K562 (cell line): ENCODE measurements at regions not wholly inside any gene's neighbourhood (a gene's known extent, or its start where the extent isn't known, plus 50 kb on each side); places are given as distances from the start of the nearest gene placed in this dataset.

ENCODE experiments used
- ATAC-seq: fragments of 200-7000 bp; cut with Tn5 transposase; 3 replicates; pipeline ENCODE4 v1.9.1; 2020; ENCODE audit warnings: moderate library complexity
- BruUV-seq: library from RNA; stranded (reverse); fragments of 400-500 nt; replicated peaks from 2 replicates; lab custom pipeline; 2021; lab: Mats Ljungman, UMichigan
- CTCF ChIA-PET: fragments of 300-600 bp; formaldehyde crosslinking; extraction: SDS; loops from one replicate; lab custom pipeline; 2021; ENCODE audit warnings: low intra/inter-chr PET ratio; lab: Yijun Ruan, JAX
- POLR2A ChIA-PET: fragments of 300-600, 350-650 bp; sonication (Branson Sonifier 250); formaldehyde crosslinking; extraction: SDS; loops from one replicate; lab custom pipeline; 2021; ENCODE audit warnings: antibody characterized with exemption, inconsistent platforms; lab: Yijun Ruan, JAX
- DNase-seq, 4 experiments: peaks; one replicate each; pipeline versions ENCODE4 v3.0.0 to v3.0.0-alpha.2; 2011 to 2018; ENCODE audit warnings: low spot score in 3 of 4, mixed read lengths in 3 of 4; ENCODE audit errors: extremely low read depth in 1 of 4
- FAIRE-seq: peaks from 2 replicates; lab custom pipeline; 2011; peaks lifted over from hg19 to GRCh38; lab: Jason Lieb, UNC
- H2AFZ ChIP-seq: 2 replicates; pipeline ENCODE4 v1.6.0; 2011; ENCODE audit warnings: low read depth, low read length, control low read depth, inconsistent platforms
- H3K27ac ChIP-seq: fragments of 200-600 bp; 3 replicates; pipeline ENCODE4 v1.8.0; 2011; ENCODE audit warnings: low read depth, mild to moderate bottlenecking, control low read depth, inconsistent platforms, low read length, moderate library complexity, mixed read lengths; ENCODE audit errors: extremely low read depth
- H3K27me3 ChIP-seq, 2 experiments: fragments of 300-600 bp in 1 of 2; 2 replicates in 1 of 2; 3 replicates in 1 of 2; pipeline versions ENCODE4 v1.6.0 to v1.8.0; 2011; ENCODE audit warnings: inconsistent platforms in 2 of 2, low read length in 2 of 2, mild to moderate bottlenecking in 1 of 2, mixed read lengths in 1 of 2, moderate library complexity in 1 of 2; ENCODE audit not compliant: control insufficient read depth in 2 of 2, insufficient read depth in 2 of 2
- H3K36me3 ChIP-seq: fragments of 300-600 bp; 3 replicates; pipeline ENCODE4 v1.8.0; 2011; ENCODE audit warnings: mild to moderate bottlenecking, low read length, inconsistent platforms; ENCODE audit not compliant: control insufficient read depth, insufficient read depth
- H3K4me1 ChIP-seq, 2 experiments: fragments of 200-600 bp in 1 of 2; replicated peaks in 1 of 2; 2 replicates in 1 of 2; 3 replicates in 1 of 2; pipeline versions ENCODE4 v1.5.1 to v1.8.0; 2011; ENCODE audit warnings: inconsistent platforms in 2 of 2, low read length in 2 of 2, mild to moderate bottlenecking in 1 of 2, mixed read lengths in 1 of 2, moderate library complexity in 1 of 2; ENCODE audit not compliant: control insufficient read depth in 2 of 2, insufficient read depth in 2 of 2
- H3K4me2 ChIP-seq: 2 replicates; pipeline ENCODE4 v1.6.1; 2011; ENCODE audit warnings: low read length, control low read depth, inconsistent platforms, mixed read lengths; ENCODE audit not compliant: insufficient read depth
- H3K4me3 ChIP-seq: fragments of 200-600 bp; sonication (generic), shearing (Covaris generic); 2 replicates; pipeline ENCODE4 v1.5.1; 2016; ENCODE audit warnings: control low read depth, inconsistent platforms
- H3K79me2 ChIP-seq: fragments of 200-600 bp; 3 replicates; pipeline ENCODE4 v1.8.0; 2011; ENCODE audit warnings: low read length, inconsistent platforms; ENCODE audit not compliant: control insufficient read depth, insufficient read depth
- H3K9ac ChIP-seq, 2 experiments: 2 replicates each; pipeline versions ENCODE4 v1.6.0 to v1.6.1; 2011; ENCODE audit warnings: low read depth in 2 of 2, low read length in 2 of 2, control low read depth in 1 of 2, inconsistent platforms in 1 of 2, mild to moderate bottlenecking in 1 of 2, mixed read lengths in 1 of 2; ENCODE audit not compliant: insufficient read depth in 1 of 2
- H3K9me1 ChIP-seq: one replicate; pipeline ENCODE4 v1.6.0; 2011; ENCODE audit warnings: inconsistent platforms, mild to moderate bottlenecking, low read length, moderate library complexity; ENCODE audit not compliant: control insufficient read depth, insufficient read depth
- H3K9me3 ChIP-seq: replicated peaks from 2 replicates; pipeline ENCODE4 v1.5.1; 2011; ENCODE audit warnings: low read depth, low read length, inconsistent platforms; ENCODE audit not compliant: control insufficient read depth, insufficient read depth
- H4K20me1 ChIP-seq: replicated peaks from 2 replicates; pipeline ENCODE4 v1.6.1; 2011; ENCODE audit warnings: low read length, inconsistent platforms, mixed read lengths; ENCODE audit not compliant: control insufficient read depth, insufficient read depth
- BACH1 ChIP-seq: fragments of 200-800 bp; sonication (Bioruptor generic); IDR thresholded peaks from 2 replicates; pipeline ENCODE4 v1.6.1; 2016; ENCODE audit warnings: missing genetic modification characterization, missing compliant biosample characterization
- BDP1 ChIP-seq: IDR thresholded peaks from 3 replicates; pipeline ENCODE4 v1.6.1; 2011; ENCODE audit not compliant: insufficient read length, insufficient read depth
- DACH1 ChIP-seq: fragments of 450-650 bp; IDR thresholded peaks from 2 replicates; pipeline ENCODE4 v1.6.1; 2018; ENCODE audit not compliant: partially characterized antibody
- DPF2 ChIP-seq: fragments of 450-650 bp; IDR thresholded peaks from 2 replicates; pipeline ENCODE4 v1.6.1; 2016
- ELK1 ChIP-seq: sonication (generic); formaldehyde crosslinking; IDR thresholded peaks from 2 replicates; pipeline ENCODE4 v1.8.1; 2022; ENCODE audit warnings: missing genetic modification reagents
- FIP1L1 ChIP-seq: fragments of 200-400 bp; formaldehyde crosslinking; IDR thresholded peaks from 2 replicates; pipeline ENCODE4 v1.6.1; 2018; ENCODE audit warnings: mild to moderate bottlenecking, low read depth, low read length; ENCODE audit not compliant: poor library complexity, severe bottlenecking
- HNRNPLL ChIP-seq: fragments of 200-400 bp; formaldehyde crosslinking; IDR thresholded peaks from 2 replicates; pipeline ENCODE4 v1.6.1; 2017; ENCODE audit warnings: low read length, low read depth, mild to moderate bottlenecking; ENCODE audit not compliant: poor library complexity, severe bottlenecking
- JUND ChIP-seq, 2 experiments: IDR thresholded peaks; 2 replicates in 1 of 2; 3 replicates in 1 of 2; pipeline ENCODE4 v1.6.1; 2011; ENCODE audit warnings: borderline replicate concordance in 2 of 2, low read depth in 2 of 2, low read length in 2 of 2, improper control_type of control experiment in 1 of 2, missing biosample characterization in 1 of 2, missing genetic modification characterization in 1 of 2, missing genetic modification reagents in 1 of 2
- PHB2 ChIP-seq: fragments of 450-650 bp; IDR thresholded peaks from 2 replicates; pipeline ENCODE4 v1.6.1; 2017; ENCODE audit warnings: low read depth
- TEAD4 ChIP-seq, 2 experiments: sonication (generic) in 1 of 2; formaldehyde crosslinking in 1 of 2; IDR thresholded peaks; 2 replicates each; pipeline versions ENCODE4 v1.6.1 to v1.8.0; 2012 to 2022; ENCODE audit warnings: borderline replicate concordance in 1 of 2, inconsistent platforms in 1 of 2, low read length in 1 of 2, mild to moderate bottlenecking in 1 of 2, missing genetic modification reagents in 1 of 2
- TFAM ChIP-seq: fragments of 250-450 bp; sonication (Bioruptor Pico); conservative IDR thresholded peaks from 2 replicates; pipeline ENCODE4 v1.5.0; 2021; ENCODE audit warnings: mild to moderate bottlenecking, moderate library complexity
- TOE1 ChIP-seq, 2 experiments: fragments of 450-650 bp in 1 of 2; sonication (generic) in 1 of 2; formaldehyde crosslinking in 1 of 2; IDR thresholded peaks; 2 replicates each; pipeline versions ENCODE4 v1.7.1 to v1.8.0; 2016 to 2022; ENCODE audit warnings: borderline replicate concordance in 2 of 2, mild to moderate bottlenecking in 2 of 2, antibody characterized with exemption in 1 of 2, inconsistent platforms in 1 of 2, low read depth in 1 of 2, missing genetic modification reagents in 1 of 2, moderate library complexity in 1 of 2
- ZBTB43 ChIP-seq: sonication (generic); formaldehyde crosslinking; IDR thresholded peaks from 2 replicates; pipeline ENCODE4 v1.8.0; 2023; ENCODE audit warnings: mild to moderate bottlenecking, missing genetic modification reagents
- ZNF165 ChIP-seq: fragments of 250-450 bp; sonication (Bioruptor Pico); IDR thresholded peaks from 2 replicates; pipeline ENCODE4 v1.4.0; 2020; ENCODE audit warnings: borderline replicate concordance
- ZNF778 ChIP-seq: fragments of 450-650 bp; formaldehyde crosslinking; IDR thresholded peaks from 2 replicates; pipeline ENCODE4 v1.4.0; 2020; ENCODE audit warnings: mild to moderate bottlenecking, moderate library complexity
- WGBS: fragments of 100-300 bp; shearing (Covaris generic); methylation state at CpG from one replicate; pipeline ENCODE4 v1.1.6; 2016; ENCODE audit warnings: low coverage, mixed read lengths; ENCODE audit not compliant: insufficient coverage; ENCODE audit errors: missing lambda C conversion rate; 5-methylcytosine and 5-hydroxymethylcytosine counted together
- in situ Hi-C: fragments of 300-500 bp; cut with MboI; formaldehyde crosslinking; loops from 4 replicates; pipeline ENCODE4 v1.15.0; 2018; ENCODE audit warnings: inconsistent platforms, mixed read lengths
- intact Hi-C: fragments of 100-400 bp; cut with micrococcal nuclease; formaldehyde crosslinking; loops from 2 replicates; pipeline ENCODE4 v1.14.2; 2022

GRCh38 chr16:51236583-51236982 lies 85.5 kb upstream of the SALL1 start:
- ChIA-PET POLR2A (no interaction called here), CTCF (no interaction called here)
- Histone ChIP-seq H3K9ac (no peak overlapping the region), H3K4me2 (no peak overlapping the region), H3K9me1 (no peaks in the 10 kb centered on the region), H3K36me3 (no peaks in the 10 kb centered on the region), H3K9me3 (no peaks in the 10 kb centered on the region), H4K20me1 (no peaks in the 10 kb centered on the region), H2AFZ (no peak overlapping the region), H3K79me2 (no peaks in the 10 kb centered on the region), H3K27me3 (no peaks in the 10 kb centered on the region), H3K4me1 (no peaks in the 10 kb centered on the region), H3K27ac (no peak overlapping the region), H3K4me3 (no peak overlapping the region)
- no TSS peak for BruUV-seq
- FAIRE-seq (no peak), DNase-seq (no peak), ATAC-seq (no peak)
- TF ChIP-seq DPF2 (no peak), JUND (IDR thresholded peaks at IDR 0.05; ENCODE audit: borderline replicate concordance, low read depth, low read length) (no peak), JUND (tag; IDR thresholded peaks at IDR 0.05; ENCODE audit: borderline replicate concordance, low read depth, low read length) (no peak), BDP1 (no peak), HNRNPLL (no peak), TFAM (CRISPR knock-in tag) (no peak), DACH1 (no peak)
- in situ Hi-C loops, result no loop called here
- 0% methylated on average over 3 of the region's 3 CpGs for WGBS
- intact Hi-C loops, result no loop called here

- Histone ChIP-seq H3K27me3 (no peaks in the 10 kb centered on the region), H3K36me3 (no peaks in the 10 kb centered on the region), H3K9ac (no peak overlapping the region), H2AFZ (no peak overlapping the region), H3K27ac (no peak overlapping the region), H3K4me1 (no peaks in the 10 kb centered on the region), H3K4me2 (no peak overlapping the region), H4K20me1 (no peaks in the 10 kb centered on the region), H3K9me1 (no peaks in the 10 kb centered on the region), H3K79me2 (no peaks in the 10 kb centered on the region), H3K4me3 (no peak overlapping the region), H3K9me3 (no peaks in the 10 kb centered on the region)
- no peak for FAIRE-seq
- in situ Hi-C loops (no loop called here), intact Hi-C loops (no loop called here)
- ChIA-PET CTCF (no interaction called here), POLR2A (no interaction called here)
- DNase-seq, result no peak
- 0% methylated on average over 4 of the region's 4 CpGs for WGBS
- BruUV-seq, result no TSS peak
- ATAC-seq, result no peak
- TF ChIP-seq TOE1 (IDR thresholded peaks at IDR 0.05; ENCODE audit: borderline replicate concordance) (no peak), TOE1 (CRISPR knock-in tag; IDR thresholded peaks at IDR 0.05; ENCODE audit: borderline replicate concordance, low read depth) (no peak), ELK1 (CRISPR knock-in tag) (no peak), TEAD4 (IDR thresholded peaks at IDR 0.05; ENCODE audit: low read length) (no peak), TEAD4 (CRISPR knock-in tag; IDR thresholded peaks at IDR 0.05; ENCODE audit: borderline replicate concordance) (no peak), PHB2 (no peak), ZNF778 (CRISPR knock-in tag) (no peak), ZNF165 (CRISPR knock-in tag) (no peak), BACH1 (tag) (no peak), FIP1L1 (no peak), ZBTB43 (no peak)
These were observed 80.6 kb upstream of the SALL1 start for GRCh38 chr16:51231702-51232101.
